ENCODE measurements at regions not wholly inside any gene's neighbourhood (a gene's known extent, or its start where the extent isn't known, plus 50 kb on each side); places are given as distances from the start of the nearest gene placed in this dataset.

- TF ChIP-seq POLR2A (IDR thresholded peaks at IDR 0.05; ENCODE audit: extremely low read depth, insufficient read length) (no peak), MAX (IDR thresholded peaks at IDR 0.05; ENCODE audit: low read depth, low read length) (no peak)
Measured at GRCh38 chr6:105890521-105891244, 195.5 kb upstream of the PRDM1 start.
